ENCODE measurements at regions not wholly inside any gene's neighbourhood (a gene's known extent, or its start where the extent isn't known, plus 50 kb on each side); places are given as distances from the start of the nearest gene placed in this dataset.

DNA sequence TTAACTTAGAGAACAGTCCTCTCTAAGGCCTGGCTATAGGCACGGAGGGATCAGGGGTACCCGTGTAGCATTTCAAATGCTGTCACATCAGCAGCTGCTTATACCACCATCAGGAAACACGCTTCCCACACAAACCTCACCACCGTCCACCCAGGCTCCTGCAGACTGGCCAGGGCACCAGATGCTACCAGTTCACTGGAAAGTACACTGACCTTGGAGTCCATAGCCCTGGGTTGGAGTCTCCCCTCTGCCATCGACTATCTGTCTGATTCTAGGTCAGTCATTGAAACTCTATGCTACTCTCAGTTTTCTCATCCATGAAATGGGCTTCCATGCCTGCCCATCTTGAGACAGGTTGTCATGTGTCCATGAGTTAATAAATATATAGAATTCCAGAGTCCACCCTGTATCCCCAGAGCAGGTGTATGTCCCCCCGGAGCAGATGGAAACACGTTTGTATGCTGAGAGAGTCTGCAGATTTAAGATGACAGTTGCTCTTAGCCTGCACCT lies 156.0 kb upstream of the SMAD3 start:
- Histone ChIP-seq H3K9ac (ENCODE audit: low read depth in 2 of 2, low read length in 2 of 2) (no peak overlapping the region), H3K27me3 (no peaks in the 10 kb centered on the region), H3K4me3 (no peak overlapping the region), H3K4me1 (no peaks in the 10 kb centered on the region), H3K9me3 (no peaks in the 10 kb centered on the region), H3K36me3 (no peaks in the 10 kb centered on the region), H3K27ac (no peak overlapping the region)
- DNase-seq, result no peak
- TF ChIP-seq, protein P1, sequence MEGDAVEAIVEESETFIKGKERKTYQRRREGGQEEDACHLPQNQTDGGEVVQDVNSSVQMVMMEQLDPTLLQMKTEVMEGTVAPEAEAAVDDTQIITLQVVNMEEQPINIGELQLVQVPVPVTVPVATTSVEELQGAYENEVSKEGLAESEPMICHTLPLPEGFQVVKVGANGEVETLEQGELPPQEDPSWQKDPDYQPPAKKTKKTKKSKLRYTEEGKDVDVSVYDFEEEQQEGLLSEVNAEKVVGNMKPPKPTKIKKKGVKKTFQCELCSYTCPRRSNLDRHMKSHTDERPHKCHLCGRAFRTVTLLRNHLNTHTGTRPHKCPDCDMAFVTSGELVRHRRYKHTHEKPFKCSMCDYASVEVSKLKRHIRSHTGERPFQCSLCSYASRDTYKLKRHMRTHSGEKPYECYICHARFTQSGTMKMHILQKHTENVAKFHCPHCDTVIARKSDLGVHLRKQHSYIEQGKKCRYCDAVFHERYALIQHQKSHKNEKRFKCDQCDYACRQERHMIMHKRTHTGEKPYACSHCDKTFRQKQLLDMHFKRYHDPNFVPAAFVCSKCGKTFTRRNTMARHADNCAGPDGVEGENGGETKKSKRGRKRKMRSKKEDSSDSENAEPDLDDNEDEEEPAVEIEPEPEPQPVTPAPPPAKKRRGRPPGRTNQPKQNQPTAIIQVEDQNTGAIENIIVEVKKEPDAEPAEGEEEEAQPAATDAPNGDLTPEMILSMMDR (IDR thresholded peaks at IDR 0.05), result no peak
- intact Hi-C loops (cut with DNase I), result no loop called here

DNA sequence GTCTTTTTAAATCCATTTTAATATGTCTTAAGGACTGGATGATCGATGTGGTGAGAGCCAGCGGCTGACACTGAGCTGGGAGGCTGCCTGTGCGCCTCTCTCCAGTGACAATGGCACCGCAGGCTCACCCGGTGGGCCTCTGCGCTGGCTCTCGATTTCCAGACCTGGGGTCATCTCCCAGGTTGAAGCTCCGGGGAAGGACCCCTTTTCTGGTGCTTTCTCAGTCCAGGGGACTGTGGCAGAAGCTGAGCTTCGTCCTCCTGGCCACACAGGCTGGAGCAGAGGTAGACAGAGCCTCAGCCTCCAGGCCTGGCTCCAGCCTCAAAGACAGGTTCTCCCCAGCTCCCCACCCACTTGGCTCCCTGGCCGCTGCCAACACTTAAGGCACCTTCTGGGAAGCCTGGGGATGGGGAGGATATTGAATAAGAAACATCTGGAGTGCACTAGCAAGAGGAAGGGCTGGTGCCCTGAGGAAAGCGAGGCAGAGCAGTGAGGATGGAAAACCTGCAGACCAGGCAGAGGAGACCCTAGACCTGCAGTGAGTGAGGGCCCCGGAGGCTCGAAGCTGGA lies 154.2 kb upstream of the SMAD3 start:
- no peaks in the 10 kb centered on the region for H3K9me3 ChIP-seq
- no peaks in the 10 kb centered on the region for H3K4me1 ChIP-seq
- intact Hi-C loops (cut with DNase I), result no loop called here
- H3K36me3 ChIP-seq, result no peaks in the 10 kb centered on the region
- no peak overlapping the region for H3K9ac ChIP-seq (ENCODE audit: low read depth in 2 of 2, low read length in 2 of 2)
- no peak overlapping the region for H3K4me3 ChIP-seq
- H3K27ac ChIP-seq, result no peak overlapping the region
- H3K27me3 ChIP-seq, result no peaks in the 10 kb centered on the region
- no peak for DNase-seq
- TF ChIP-seq, protein P1 (IDR thresholded peaks at IDR 0.05), result no peak

DNA sequence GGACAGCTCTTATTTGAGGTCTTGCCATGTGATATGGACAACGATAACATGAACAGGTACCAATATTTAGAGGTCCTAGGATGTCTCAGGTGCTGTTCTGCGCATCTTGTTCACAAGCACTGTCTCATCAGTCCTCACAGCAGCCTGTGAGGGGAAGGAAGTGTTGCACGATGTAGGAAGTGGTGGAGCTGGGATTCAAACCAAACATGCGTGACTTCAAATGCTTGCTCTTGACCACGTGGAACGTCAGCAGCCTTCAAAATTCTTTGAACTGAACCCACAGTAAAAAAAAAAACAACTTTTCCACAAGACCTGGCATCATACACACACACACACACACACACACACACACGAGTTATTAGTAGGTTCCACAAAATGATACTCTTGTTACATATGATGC lies 153.4 kb upstream of the SMAD3 start:
- Histone ChIP-seq H3K9ac (ENCODE audit: low read depth in 2 of 2, low read length in 2 of 2) (no peak overlapping the region), H3K36me3 (no peaks in the 10 kb centered on the region), H3K27me3 (no peaks in the 10 kb centered on the region), H3K27ac (no peak overlapping the region), H3K4me1 (no peaks in the 10 kb centered on the region), H3K4me3 (no peak overlapping the region), H3K9me3 (no peaks in the 10 kb centered on the region)
- intact Hi-C loops (cut with DNase I), result no loop called here
- no peak for DNase-seq
- TF ChIP-seq, protein P1 (IDR thresholded peaks at IDR 0.05), result no peak

DNA sequence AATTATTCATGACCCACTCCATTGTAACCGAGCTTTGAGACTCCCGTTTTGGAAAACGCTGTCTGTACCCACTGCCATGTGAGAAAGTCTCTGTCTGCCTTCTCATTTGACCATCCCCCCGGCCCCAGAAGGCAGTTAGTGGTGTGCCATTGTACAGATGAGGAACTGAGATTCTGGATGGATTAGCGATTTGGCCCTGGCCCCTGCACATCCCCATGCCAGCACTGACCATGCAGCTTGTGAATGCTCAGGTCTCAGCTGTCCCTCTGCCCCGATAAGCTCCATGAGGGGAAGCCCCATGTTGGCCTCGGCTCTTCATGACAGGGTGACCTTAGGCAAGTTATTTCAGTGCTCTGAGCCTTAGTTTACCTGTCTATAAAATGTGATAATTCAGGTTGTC lies 153.0 kb upstream of the SMAD3 start:
- no peak overlapping the region for H3K27ac ChIP-seq
- H3K27me3 ChIP-seq, result no peaks in the 10 kb centered on the region
- no peaks in the 10 kb centered on the region for H3K9me3 ChIP-seq
- TF ChIP-seq, protein P1 (IDR thresholded peaks at IDR 0.05), result no peak
- H3K4me1 ChIP-seq, result no peaks in the 10 kb centered on the region
- intact Hi-C loops (cut with DNase I), result no loop called here
- no peaks in the 10 kb centered on the region for H3K36me3 ChIP-seq
- H3K4me3 ChIP-seq, result no peak overlapping the region
- no peak for DNase-seq
- no peak overlapping the region for H3K9ac ChIP-seq (ENCODE audit: low read depth in 2 of 2, low read length in 2 of 2)

DNA sequence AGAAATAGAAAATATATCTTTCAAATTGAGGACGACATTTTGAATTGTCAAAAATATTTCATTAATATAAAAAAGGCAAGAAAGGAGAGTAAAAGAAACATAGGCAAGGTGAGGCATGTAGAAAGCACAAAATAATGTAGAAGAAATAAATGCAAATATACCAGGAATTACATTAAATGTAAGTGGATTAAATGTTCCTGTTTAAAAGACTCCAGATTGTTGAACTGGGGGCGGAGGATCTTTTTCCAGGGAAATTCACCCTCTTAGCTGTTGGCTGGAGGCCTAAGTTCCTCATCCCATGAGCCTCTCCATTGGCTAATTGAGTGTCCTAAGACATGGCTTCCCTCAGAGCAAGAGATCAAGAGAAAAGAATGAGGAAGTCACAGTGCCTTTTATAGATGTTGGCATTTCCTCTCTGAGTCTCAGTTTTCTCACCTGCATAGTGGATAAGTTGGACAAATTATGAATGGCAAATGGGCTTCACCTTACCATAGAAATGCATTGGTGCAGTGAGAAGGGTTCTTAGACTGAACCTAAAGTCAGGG lies 147.4 kb upstream of the SMAD3 start:
- no peak for DNase-seq
- H3K9ac ChIP-seq (ENCODE audit: low read depth in 2 of 2, low read length in 2 of 2), result no peak overlapping the region
- H3K27ac ChIP-seq, result no peak overlapping the region
- H3K9me3 ChIP-seq, result no peaks in the 10 kb centered on the region
- intact Hi-C loops (cut with DNase I), result no loop called here
- H3K36me3 ChIP-seq, result no peaks in the 10 kb centered on the region
- no peaks in the 10 kb centered on the region for H3K27me3 ChIP-seq
- TF ChIP-seq, protein P1 (IDR thresholded peaks at IDR 0.05), result no peak
- H3K4me3 ChIP-seq, result no peak overlapping the region
- H3K4me1 ChIP-seq, result no peaks in the 10 kb centered on the region
